H9 (cell line): ENCODE measurements at regions not wholly inside any gene's neighbourhood (a gene's known extent, or its start where the extent isn't known, plus 50 kb on each side); places are given as distances from the start of the nearest gene placed in this dataset.
"Not testable (repeated sequence)": the region's sequence is repeated elsewhere in the genome, so short reads cannot be mapped to it uniquely, and the experiment has no call there.

ENCODE experiments used
- DNase-seq: peaks from one replicate; pipeline ENCODE4 v3.0.0-alpha.2; 2017
- H2AFZ ChIP-seq: one replicate; pipeline ENCODE4 v1.6.1; 2013; ENCODE audit warnings: mild to moderate bottlenecking, low read length, control low read depth, moderate library complexity
- H2AK5ac ChIP-seq: 2 replicates; pipeline ENCODE4 v1.6.1; 2013; ENCODE audit warnings: low read length, control low read depth, mixed read lengths; ENCODE audit not compliant: insufficient read length
- H2BK120ac ChIP-seq: one replicate; pipeline ENCODE4 v1.6.1; 2013; ENCODE audit warnings: low read depth, mild to moderate bottlenecking, low read length, control low read depth, inconsistent platforms; ENCODE audit not compliant: poor library complexity, severe bottlenecking
- H2BK12ac ChIP-seq: 2 replicates; pipeline ENCODE4 v1.6.1; 2013; ENCODE audit warnings: low read length, control low read depth, mixed read lengths, low read depth; ENCODE audit not compliant: insufficient read length
- H2BK15ac ChIP-seq: 2 replicates; pipeline ENCODE4 v1.6.1; 2013; ENCODE audit warnings: low read depth, low read length, control low read depth
- H2BK20ac ChIP-seq: one replicate; pipeline ENCODE4 v1.6.1; 2013; ENCODE audit warnings: low read depth, mild to moderate bottlenecking, low read length, control low read depth, inconsistent platforms; ENCODE audit not compliant: poor library complexity, severe bottlenecking
- H2BK5ac ChIP-seq: 2 replicates; pipeline ENCODE4 v1.6.1; 2013; ENCODE audit warnings: low read length, control low read depth, mixed read lengths; ENCODE audit not compliant: insufficient read length
- H3K14ac ChIP-seq: 2 replicates; pipeline ENCODE4 v1.6.1; 2013; ENCODE audit warnings: low read length, control low read depth; ENCODE audit not compliant: insufficient read depth
- H3K18ac ChIP-seq: 2 replicates; pipeline ENCODE4 v1.6.1; 2013; ENCODE audit warnings: low read depth, mild to moderate bottlenecking, mixed read lengths, low read length, control low read depth; ENCODE audit not compliant: insufficient read length
- H3K23ac ChIP-seq: 2 replicates; pipeline ENCODE4 v1.6.1; 2013; ENCODE audit warnings: low read length, control low read depth, mixed read lengths, low read depth; ENCODE audit not compliant: insufficient read length
- H3K23me2 ChIP-seq: 2 replicates; pipeline ENCODE4 v1.6.1; 2013; ENCODE audit warnings: low read depth, mild to moderate bottlenecking, mixed read lengths, low read length, control low read depth; ENCODE audit not compliant: insufficient read length, poor library complexity, severe bottlenecking
- H3K27ac ChIP-seq: 2 replicates; pipeline ENCODE4 v1.5.1; 2013; ENCODE audit warnings: low read length, control low read depth, mixed read lengths, low read depth; ENCODE audit not compliant: insufficient read length
- H3K27me3 ChIP-seq: 2 replicates; pipeline ENCODE4 v1.6.1; 2013; ENCODE audit warnings: low read length, control low read depth, inconsistent platforms; ENCODE audit not compliant: insufficient read depth
- H3K4ac ChIP-seq: 2 replicates; pipeline ENCODE4 v1.6.1; 2013; ENCODE audit warnings: low read depth, mild to moderate bottlenecking, control low read depth, inconsistent platforms, low read length, moderate library complexity
- H3K4me1 ChIP-seq: 2 replicates; pipeline ENCODE4 v1.6.1; 2013; ENCODE audit warnings: low read length, control low read depth, inconsistent platforms; ENCODE audit not compliant: insufficient read depth
- H3K4me2 ChIP-seq: 2 replicates; pipeline ENCODE4 v1.6.1; 2013; ENCODE audit warnings: low read length, control low read depth, mixed read lengths; ENCODE audit not compliant: insufficient read length, insufficient read depth
- H3K56ac ChIP-seq: 2 replicates; pipeline ENCODE4 v1.6.1; 2013; ENCODE audit warnings: low read depth, mild to moderate bottlenecking, mixed read lengths, low read length, control low read depth; ENCODE audit not compliant: insufficient read length
- H3K79me1 ChIP-seq: 2 replicates; pipeline ENCODE4 v1.6.1; 2013; ENCODE audit warnings: low read depth, mild to moderate bottlenecking, moderate library complexity, low read length, control low read depth, inconsistent platforms; ENCODE audit not compliant: insufficient read depth, poor library complexity, severe bottlenecking
- H3K79me2 ChIP-seq: 2 replicates; pipeline ENCODE4 v1.6.1; 2013; ENCODE audit warnings: low read length, control low read depth, inconsistent platforms; ENCODE audit not compliant: insufficient read depth
- H3K9ac ChIP-seq: 2 replicates; pipeline ENCODE4 v1.6.1; 2013; ENCODE audit warnings: low read length, control low read depth, mixed read lengths; ENCODE audit not compliant: insufficient read length; ENCODE audit errors: extremely low read depth
- H3K9me3 ChIP-seq: one replicate; pipeline ENCODE4 v1.6.1; 2013; ENCODE audit warnings: low read depth, low read length, inconsistent platforms; ENCODE audit not compliant: control insufficient read depth
- H3T11ph ChIP-seq: one replicate; pipeline ENCODE4 v1.6.1; 2013; ENCODE audit warnings: mild to moderate bottlenecking, low read length, control low read depth, inconsistent platforms
- H4K20me1 ChIP-seq: one replicate; pipeline ENCODE4 v1.6.1; 2013; ENCODE audit not compliant: control insufficient read depth, insufficient read length, insufficient read depth
- H4K5ac ChIP-seq: 2 replicates; pipeline ENCODE4 v1.6.1; 2013; ENCODE audit warnings: low read depth, mild to moderate bottlenecking, mixed read lengths, low read length, control low read depth; ENCODE audit not compliant: insufficient read length
- H4K8ac ChIP-seq: replicated peaks from 2 replicates; pipeline ENCODE4 v1.6.1; 2013; ENCODE audit warnings: low read length, control low read depth, mixed read lengths, low read depth; ENCODE audit not compliant: insufficient read length
- H4K91ac ChIP-seq: 2 replicates; pipeline ENCODE4 v1.6.1; 2013; ENCODE audit warnings: low read depth, mild to moderate bottlenecking, moderate library complexity, mixed read lengths, low read length, control low read depth; ENCODE audit not compliant: insufficient read length
- H3K27ac Mint-ChIP-seq, 3 experiments: 2 replicates in 2 of 3; 3 replicates in 1 of 3; pipeline ENCODE4 v1.8.0; 2020 to 2021; ENCODE audit warnings: mixed read lengths in 3 of 3, mild to moderate bottlenecking in 1 of 3, moderate library complexity in 1 of 3
- H3K27me3 Mint-ChIP-seq: 2 replicates; pipeline ENCODE4 v1.8.0; 2021; ENCODE audit warnings: low read depth, mild to moderate bottlenecking, moderate library complexity, mixed read lengths
- H3K36me3 Mint-ChIP-seq, 3 experiments: 2 replicates in 2 of 3; 3 replicates in 1 of 3; pipeline ENCODE4 v1.8.0; 2020 to 2021; ENCODE audit warnings: low read depth in 3 of 3, mixed read lengths in 3 of 3; ENCODE audit not compliant: insufficient read depth in 1 of 3
- H3K4me1 Mint-ChIP-seq, 2 experiments: 2 replicates each; pipeline ENCODE4 v1.8.0; 2020; ENCODE audit warnings: mixed read lengths in 2 of 2
- H3K4me3 Mint-ChIP-seq, 2 experiments: 2 replicates in 1 of 2; 3 replicates in 1 of 2; pipeline ENCODE4 v1.8.0; 2020 to 2021; ENCODE audit warnings: mild to moderate bottlenecking in 2 of 2, mixed read lengths in 2 of 2, moderate library complexity in 1 of 2
- H3K9me3 Mint-ChIP-seq, 2 experiments: 2 replicates in 1 of 2; 3 replicates in 1 of 2; pipeline ENCODE4 v1.8.0; 2020; ENCODE audit warnings: mild to moderate bottlenecking in 2 of 2, mixed read lengths in 2 of 2, moderate library complexity in 1 of 2
- WGBS: extraction: QIAGEN DNeasy Blood & Tissue Kit; methylation state at CpG from one replicate; pipeline ENCODE4 v1.1.7; 2013; ENCODE audit warnings: missing lambda C conversion rate, low lambda C conversion rate, mixed read lengths; ENCODE audit not compliant: insufficient read length; ENCODE audit errors: extremely low coverage; 5-methylcytosine and 5-hydroxymethylcytosine counted together
- TF ChIP-seq, protein P1 (sequence below): fragments of 200-600 bp; sonication (generic); conservative IDR thresholded peaks from 3 replicates; pipeline ENCODE4 v1.8.0; 2021; ENCODE audit warnings: antibody characterized with exemption, mild to moderate bottlenecking

DNA sequence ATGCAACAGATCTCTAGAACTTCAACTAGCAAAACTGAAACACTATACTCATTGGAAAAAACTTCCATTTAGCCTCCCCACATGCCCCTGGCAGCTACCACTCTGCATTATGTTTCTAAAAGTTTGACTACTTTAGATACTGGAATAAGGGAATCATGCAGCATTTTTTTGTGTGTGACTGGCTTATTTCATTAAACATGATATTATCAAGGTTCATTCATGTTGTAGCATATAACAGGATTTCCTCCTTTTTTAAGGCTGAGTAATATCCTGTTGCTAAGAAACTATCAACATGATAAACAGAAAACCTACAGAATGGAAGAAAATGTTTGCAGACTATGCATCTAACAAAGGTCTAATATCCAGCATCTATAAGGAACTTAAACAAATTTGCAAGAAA lies 597.9 kb downstream of the DMRTA1 start:
- Histone ChIP-seq H3K56ac (no peak overlapping the region), H3K9me3 (no peaks in the 10 kb centered on the region), H3K18ac (no peak overlapping the region), H3K4me1 (peaks cover 1% of the 10 kb centered on the region; the same call in 1 of the 2 replicates), H3K4ac (no peak overlapping the region), H4K91ac (no peak overlapping the region), H3K4me2 (no peak overlapping the region), H4K8ac (no peak overlapping the region), H2AFZ (no peak overlapping the region), H2AK5ac (no peak overlapping the region), H3T11ph (no peak overlapping the region), H3K23me2 (no peaks in the 10 kb centered on the region), H2BK12ac (no peak overlapping the region), H3K14ac (no peak overlapping the region), H4K5ac (no peak overlapping the region), H3K79me1 (no peaks in the 10 kb centered on the region), H2BK5ac (no peak overlapping the region), H2BK120ac (no peak overlapping the region), H3K27me3 (no peaks in the 10 kb centered on the region), H3K23ac (no peak overlapping the region), H4K20me1 (no peaks in the 10 kb centered on the region), H2BK15ac (no peak overlapping the region), H3K27ac (no peak overlapping the region), H2BK20ac (no peak overlapping the region), H3K79me2 (no peaks in the 10 kb centered on the region), H3K9ac (no peak overlapping the region)
- TF ChIP-seq, protein P1, sequence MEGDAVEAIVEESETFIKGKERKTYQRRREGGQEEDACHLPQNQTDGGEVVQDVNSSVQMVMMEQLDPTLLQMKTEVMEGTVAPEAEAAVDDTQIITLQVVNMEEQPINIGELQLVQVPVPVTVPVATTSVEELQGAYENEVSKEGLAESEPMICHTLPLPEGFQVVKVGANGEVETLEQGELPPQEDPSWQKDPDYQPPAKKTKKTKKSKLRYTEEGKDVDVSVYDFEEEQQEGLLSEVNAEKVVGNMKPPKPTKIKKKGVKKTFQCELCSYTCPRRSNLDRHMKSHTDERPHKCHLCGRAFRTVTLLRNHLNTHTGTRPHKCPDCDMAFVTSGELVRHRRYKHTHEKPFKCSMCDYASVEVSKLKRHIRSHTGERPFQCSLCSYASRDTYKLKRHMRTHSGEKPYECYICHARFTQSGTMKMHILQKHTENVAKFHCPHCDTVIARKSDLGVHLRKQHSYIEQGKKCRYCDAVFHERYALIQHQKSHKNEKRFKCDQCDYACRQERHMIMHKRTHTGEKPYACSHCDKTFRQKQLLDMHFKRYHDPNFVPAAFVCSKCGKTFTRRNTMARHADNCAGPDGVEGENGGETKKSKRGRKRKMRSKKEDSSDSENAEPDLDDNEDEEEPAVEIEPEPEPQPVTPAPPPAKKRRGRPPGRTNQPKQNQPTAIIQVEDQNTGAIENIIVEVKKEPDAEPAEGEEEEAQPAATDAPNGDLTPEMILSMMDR = no peak
- no peak overlapping the region for H3K27ac Mint-ChIP-seq
- H3K9me3 Mint-ChIP-seq = peaks cover 0 to 6% of the 10 kb centered on the region in 2 experiments; a peak in 3 of 5 replicates
- H3K4me3 Mint-ChIP-seq = no peak overlapping the region
- peaks cover 0 to 10% (median 9%) of the 10 kb centered on the region in 3 experiments; a peak in 6 of 7 replicates for H3K36me3 Mint-ChIP-seq
- H3K27me3 Mint-ChIP-seq = no peaks in the 10 kb centered on the region
- no peak for DNase-seq
- peaks cover 23 to 27% of the 10 kb centered on the region in 2 experiments for H3K4me1 Mint-ChIP-seq

DNA sequence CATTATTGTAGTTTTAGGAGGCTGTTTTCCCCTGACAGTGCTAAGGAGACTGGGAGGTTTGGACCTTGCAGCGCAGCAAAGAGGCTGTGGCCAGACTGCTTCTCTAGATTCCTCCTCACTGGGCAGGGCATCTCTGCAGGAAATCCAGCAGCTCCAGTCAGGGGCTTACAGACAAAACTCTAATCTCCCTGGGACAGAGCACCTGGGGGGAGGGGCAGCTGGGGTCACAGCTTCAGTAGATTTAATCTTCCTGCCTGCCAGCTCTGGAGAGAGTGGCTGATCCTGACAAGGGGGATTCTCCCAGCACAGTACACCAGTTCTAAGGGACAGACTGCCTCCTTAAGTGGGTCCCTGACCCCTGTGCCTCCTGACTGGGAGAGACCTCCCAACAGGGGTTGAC lies 599.4 kb downstream of the DMRTA1 start:
- not testable (repeated sequence) for H2BK120ac ChIP-seq, H3K4me1 ChIP-seq, H3K79me2 ChIP-seq

More for the DNA sequence above, 599.4 kb downstream of the DMRTA1 start:
- H4K5ac ChIP-seq, H4K91ac ChIP-seq, H2BK12ac ChIP-seq, H3K4me2 ChIP-seq, H2BK5ac ChIP-seq, H3K36me3 Mint-ChIP-seq, H3K4ac ChIP-seq, H3K56ac ChIP-seq, H3K9ac ChIP-seq, H3K23me2 ChIP-seq, H3T11ph ChIP-seq, H3K18ac ChIP-seq, H3K79me1 ChIP-seq, H3K27me3 ChIP-seq, H3K9me3 Mint-ChIP-seq, H3K27ac Mint-ChIP-seq, H2BK15ac ChIP-seq, H3K27me3 Mint-ChIP-seq, H3K4me3 Mint-ChIP-seq, H3K14ac ChIP-seq, H2BK20ac ChIP-seq, H3K9me3 ChIP-seq, DNase-seq, H4K20me1 ChIP-seq, H3K23ac ChIP-seq, H3K27ac ChIP-seq, H4K8ac ChIP-seq, H2AFZ ChIP-seq, H2AK5ac ChIP-seq: not testable (repeated sequence)
- peaks cover 34 to 39% of the 10 kb centered on the region in 2 experiments for H3K4me1 Mint-ChIP-seq
- no CpG with 5 or more reads among the region's 1 CpG for WGBS
